ENCODE measurements at regions not wholly inside any gene's neighbourhood (a gene's known extent, or its start where the extent isn't known, plus 50 kb on each side); places are given as distances from the start of the nearest gene placed in this dataset.

- TF ChIP-seq CTCF (IDR thresholded peaks at IDR 0.05) (no peak), POLR2A (IDR thresholded peaks at IDR 0.05) (no peak)
These were observed 1217.9 kb upstream of the ACO1 start for GRCh38 chr9:31166516-31166915.

Data from lower leg skin (tissue), 3 donors.